ENCODE measurements at regions not wholly inside any gene's neighbourhood (a gene's known extent, or its start where the extent isn't known, plus 50 kb on each side); places are given as distances from the start of the nearest gene placed in this dataset.

GRCh38 chr5:104734046-104734445 lies 1171.5 kb upstream of the NUDT12 start:
- DNase-seq (ENCODE audit: low read depth, low spot score), result no peak
- no peak overlapping the region for H3K4me3 ChIP-seq (ENCODE audit: low read depth, low read length)
- no peak for TF ChIP-seq CTCF (IDR thresholded peaks at IDR 0.05; ENCODE audit: insufficient read depth, low read length, missing control alignments)
- CTCF ChIA-PET, result no interaction called here
- POLR2A ChIA-PET, result no interaction called here

GRCh38 chr5:104733063-104733669 lies 1170.6 kb upstream of the NUDT12 start:
- DNase-seq (ENCODE audit: low read depth, low spot score), result no peak
- no peak overlapping the region for H3K4me3 ChIP-seq (ENCODE audit: low read depth, low read length)
- no peak for TF ChIP-seq CTCF (IDR thresholded peaks at IDR 0.05; ENCODE audit: insufficient read depth, low read length, missing control alignments)
- ChIA-PET POLR2A (no interaction called here), CTCF (no interaction called here)

DNA sequence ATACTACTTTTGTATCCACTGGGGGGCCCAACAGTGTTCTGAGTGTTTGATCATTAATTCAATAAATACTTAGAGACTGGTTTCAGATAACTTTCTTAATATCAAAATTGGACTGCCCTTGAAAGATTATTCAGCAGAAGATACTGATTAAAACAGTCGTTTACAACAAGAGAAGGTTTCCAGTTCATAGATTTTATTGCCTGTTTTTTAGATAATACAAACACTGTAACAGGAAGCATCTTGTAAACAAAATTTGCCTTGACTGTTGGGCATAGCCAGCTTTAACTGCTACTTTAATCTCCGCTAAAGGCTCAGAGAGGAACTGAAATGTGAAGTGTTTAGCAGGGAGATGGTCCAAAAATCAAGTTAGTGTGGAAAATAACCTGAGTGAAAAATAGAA lies 1168.7 kb upstream of the NUDT12 start:
- no peak overlapping the region for H3K4me3 ChIP-seq (ENCODE audit: low read depth, low read length)
- no peak for DNase-seq (ENCODE audit: low read depth, low spot score)
- ChIA-PET POLR2A (no interaction called here), CTCF (no interaction called here)
- TF ChIP-seq CTCF (IDR thresholded peaks at IDR 0.05; ENCODE audit: insufficient read depth, low read length, missing control alignments), result no peak

GRCh38 chr5:104708027-104708426 lies 1145.4 kb upstream of the NUDT12 start:
- no peak for DNase-seq (ENCODE audit: low read depth, low spot score)
- H3K4me3 ChIP-seq (ENCODE audit: low read depth, low read length), result no peak overlapping the region
- POLR2A ChIA-PET, result no interaction called here
- CTCF ChIA-PET, result no interaction called here
- TF ChIP-seq CTCF (IDR thresholded peaks at IDR 0.05; ENCODE audit: insufficient read depth, low read length, missing control alignments), result no peak

GRCh38 chr5:104706600-104706999 lies 1144.0 kb upstream of the NUDT12 start:
- CTCF ChIA-PET, result no interaction called here
- DNase-seq (ENCODE audit: low read depth, low spot score), result no peak
- TF ChIP-seq CTCF (IDR thresholded peaks at IDR 0.05; ENCODE audit: insufficient read depth, low read length, missing control alignments), result no peak
- no peak overlapping the region for H3K4me3 ChIP-seq (ENCODE audit: low read depth, low read length)
- POLR2A ChIA-PET, result no interaction called here

DNA sequence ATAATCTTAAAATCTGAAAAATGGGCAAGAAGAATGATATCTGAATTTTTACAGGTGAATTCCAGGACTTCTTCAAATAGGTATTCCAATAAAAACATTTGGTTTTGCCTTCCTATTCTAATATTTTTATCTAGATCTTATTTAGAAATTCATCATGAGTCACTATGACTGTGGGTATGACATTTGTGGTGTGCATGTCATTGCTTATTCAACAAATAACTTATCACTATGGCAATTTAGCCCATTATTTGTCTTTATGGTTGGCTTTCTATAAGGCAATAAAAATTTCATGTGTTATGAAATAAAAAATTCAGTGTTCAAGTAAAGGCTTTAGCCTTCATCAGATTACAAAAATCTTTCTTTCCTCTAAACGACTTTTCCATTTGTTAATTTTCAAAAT lies 1139.6 kb upstream of the NUDT12 start:
- no peak for TF ChIP-seq CTCF (IDR thresholded peaks at IDR 0.05; ENCODE audit: insufficient read depth, low read length, missing control alignments)
- no peak for DNase-seq (ENCODE audit: low read depth, low spot score)
- ChIA-PET POLR2A (no interaction called here), CTCF (no interaction called here)
- no peak overlapping the region for H3K4me3 ChIP-seq (ENCODE audit: low read depth, low read length)
